Tibial artery (tissue), 4 donors: ENCODE measurements at regions not wholly inside any gene's neighbourhood (a gene's known extent, or its start where the extent isn't known, plus 50 kb on each side); places are given as distances from the start of the nearest gene placed in this dataset.
"Not testable (repeated sequence)": the region's sequence is repeated elsewhere in the genome, so short reads cannot be mapped to it uniquely, and the experiment has no call there.

ENCODE experiments used
- DNase-seq, 2 donors: peaks; one replicate each; pipeline ENCODE4 v3.0.0-alpha.2; 2019
- H3K27ac ChIP-seq, 2 donors: fragments of 200-600 bp; sonication (generic) in 1 of 2; 1 replicate in 1 of 2; 2 replicates in 1 of 2; pipeline ENCODE4 v1.5.1; 2018 to 2019; ENCODE audit warnings: mild to moderate bottlenecking in 1 of 2
- H3K27me3 ChIP-seq, 2 donors: fragments of 200-600 bp; sonication (generic) in 1 of 2; one replicate each; pipeline versions ENCODE4 v1.5.1 to v1.6.0; 2016 to 2019
- H3K36me3 ChIP-seq, 3 donors: fragments of 200-600 bp; sonication (generic) in 2 of 3; one replicate each; pipeline ENCODE4 v1.5.1; 2016 to 2019; ENCODE audit warnings: mild to moderate bottlenecking in 2 of 3
- H3K4me1 ChIP-seq, 4 donors: fragments of 200-600 bp; sonication (generic) in 2 of 4; 1 replicate in 3 of 4; 2 replicates in 1 of 4; pipeline ENCODE4 v1.5.1; 2016 to 2019
- H3K4me3 ChIP-seq, 2 donors: fragments of 200-600 bp; sonication (generic) in 1 of 2; 1 replicate in 1 of 2; 2 replicates in 1 of 2; pipeline ENCODE4 v1.5.1; 2018 to 2019; ENCODE audit warnings: mild to moderate bottlenecking in 2 of 2
- H3K9me3 ChIP-seq, 3 donors: fragments of 200-600 bp; sonication (generic) in 1 of 3; one replicate each; pipeline ENCODE4 v1.5.1; 2016 to 2019
- CTCF ChIP-seq, 2 experiments: fragments of 200-600 bp in 1 of 2; fragments of 450-650 bp in 1 of 2; IDR thresholded peaks; one replicate each; pipeline ENCODE4 v1.5.1; 2017 to 2019; ENCODE audit warnings: antibody characterized with exemption in 2 of 2, mild to moderate bottlenecking in 1 of 2, moderate library complexity in 1 of 2
- intact Hi-C: fragments of 100-400 bp; cut with DNase I; formaldehyde crosslinking; loops from one replicate; pipeline ENCODE4 v1.15.0; 2023; ENCODE audit warnings: low total_unique reads

GRCh38 chr14:48052973-48053372, 377.6 kb upstream of the MDGA2 start:
- Histone ChIP-seq H3K27me3 (no peaks in the 10 kb centered on the region), H3K4me1 (no peaks in the 10 kb centered on the region), H3K27ac (no peak overlapping the region), H3K9me3 (no peaks in the 10 kb centered on the region), H3K4me3 (no peak overlapping the region), H3K36me3 (no peaks in the 10 kb centered on the region)
- no peak for TF ChIP-seq CTCF (IDR thresholded peaks at IDR 0.05)
- no peak for DNase-seq
- intact Hi-C loops, result no loop called here

- DNase-seq, result no peak
- Histone ChIP-seq H3K27me3 (no peaks in the 10 kb centered on the region), H3K36me3 (no peaks in the 10 kb centered on the region), H3K9me3 (peaks cover 0 to 5% (median 0%) of the 10 kb centered on the region in 3 donors), H3K4me3 (no peak overlapping the region), H3K27ac (no peak overlapping the region), H3K4me1 (no peaks in the 10 kb centered on the region)
- TF ChIP-seq CTCF (IDR thresholded peaks at IDR 0.05), result no peak
- intact Hi-C loops, result no loop called here
Observed at GRCh38 chr14:48035836-48036235, 360.4 kb upstream of the MDGA2 start.

DNA sequence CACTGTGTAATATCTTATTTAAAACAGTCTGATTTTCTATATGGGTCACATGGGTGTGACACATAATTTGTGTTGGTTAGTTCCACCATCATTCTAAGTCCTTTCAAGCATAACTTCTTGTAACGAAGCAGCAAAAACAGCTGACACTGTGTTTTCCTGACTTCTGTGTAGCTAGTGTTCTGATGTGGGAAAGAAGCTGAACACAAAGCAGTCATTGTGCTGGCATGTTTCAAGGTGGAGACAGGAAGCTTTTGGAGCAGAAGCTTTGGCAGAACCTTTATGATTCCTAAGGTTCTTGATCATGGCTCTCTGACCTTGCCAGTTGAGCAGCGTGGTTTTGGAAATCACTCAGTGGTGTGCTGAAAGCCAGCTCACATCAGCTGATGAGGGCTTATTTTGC, 351.7 kb upstream of the MDGA2 start:
- DNase-seq, result no peak
- H3K9me3 ChIP-seq, result no peaks in the 10 kb centered on the region
- H3K4me3 ChIP-seq, result no peak overlapping the region
- H3K27ac ChIP-seq, result no peak overlapping the region
- intact Hi-C loops, result no loop called here
- H3K4me1 ChIP-seq, result no peaks in the 10 kb centered on the region
- TF ChIP-seq CTCF (IDR thresholded peaks at IDR 0.05), result no peak
- no peaks in the 10 kb centered on the region for H3K27me3 ChIP-seq
- H3K36me3 ChIP-seq, result no peaks in the 10 kb centered on the region

DNA sequence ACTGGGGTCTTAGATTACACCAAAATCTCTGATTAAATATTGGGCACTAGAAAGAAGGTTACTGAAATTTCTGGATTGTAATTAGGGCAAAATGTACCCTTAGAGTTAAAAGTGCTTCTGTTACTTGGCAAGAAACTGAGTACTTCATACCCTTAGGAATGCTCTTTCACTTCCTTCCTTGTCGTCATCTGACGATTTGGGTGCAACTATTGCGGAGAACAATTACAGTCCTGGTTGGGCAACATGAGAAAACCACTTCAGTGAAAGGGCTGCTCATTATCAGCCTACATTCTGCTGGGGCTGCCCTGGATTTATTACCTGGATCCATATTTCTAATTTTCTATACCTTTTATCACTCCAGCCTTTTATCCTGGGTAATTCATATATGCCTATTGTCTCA, 348.5 kb upstream of the MDGA2 start:
- no peaks in the 10 kb centered on the region for H3K27me3 ChIP-seq
- no peak for TF ChIP-seq CTCF (IDR thresholded peaks at IDR 0.05)
- no peak overlapping the region for H3K27ac ChIP-seq
- no peaks in the 10 kb centered on the region for H3K36me3 ChIP-seq
- intact Hi-C loops, result loop anchor here (5.0 kb wide), 1 partner anchor 1397 kb away; no protein-coding TSS in a partner anchor
- no peak overlapping the region for H3K4me3 ChIP-seq
- no peaks in the 10 kb centered on the region for H3K9me3 ChIP-seq
- DNase-seq, result no peak
- H3K4me1 ChIP-seq, result no peaks in the 10 kb centered on the region

DNA sequence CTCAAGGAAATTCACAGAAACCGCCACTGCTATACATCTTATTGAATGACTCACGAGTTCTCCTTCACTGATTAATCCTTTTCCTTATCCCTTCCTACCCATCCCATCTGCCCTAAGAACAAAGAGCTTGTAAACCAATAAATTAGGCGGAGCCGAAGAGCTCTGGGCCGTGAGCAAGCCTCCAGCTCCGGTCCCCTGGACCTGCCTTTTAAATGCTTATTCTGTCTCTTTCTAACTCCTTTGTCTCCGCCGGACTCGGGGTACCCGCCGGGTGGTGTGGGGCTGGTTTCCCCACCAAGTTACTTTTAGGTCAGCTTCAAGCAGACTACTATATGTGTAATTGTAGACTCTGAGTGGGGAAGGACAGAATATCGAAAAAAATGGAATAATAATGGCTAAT, 336.1 kb upstream of the MDGA2 start:
- H3K27me3 ChIP-seq, intact Hi-C loops, H3K4me1 ChIP-seq, DNase-seq, H3K27ac ChIP-seq, H3K4me3 ChIP-seq, H3K9me3 ChIP-seq, H3K36me3 ChIP-seq: not testable (repeated sequence)

DNA sequence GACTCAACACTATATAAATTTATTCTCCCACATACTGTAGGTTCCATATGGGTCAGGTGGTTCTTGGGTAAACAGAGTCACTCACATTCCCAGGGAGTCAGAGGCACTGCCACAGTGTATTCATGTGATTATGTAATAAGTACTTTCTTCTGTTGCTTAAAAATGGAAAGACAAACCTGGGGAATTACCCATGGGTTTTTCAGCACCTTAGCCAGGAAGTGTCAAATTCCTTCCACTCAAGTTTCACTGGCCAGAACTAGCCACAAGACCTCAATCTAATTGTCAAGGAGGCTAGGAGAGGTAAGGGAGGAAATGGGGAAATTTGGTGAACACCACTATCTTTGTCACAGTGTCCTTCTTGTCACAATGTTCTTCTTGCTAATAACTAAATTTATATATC, 333.2 kb upstream of the MDGA2 start:
- TF ChIP-seq CTCF (IDR thresholded peaks at IDR 0.05), result no peak
- intact Hi-C loops, result no loop called here
- H3K4me1 ChIP-seq, result no peaks in the 10 kb centered on the region
- H3K4me3 ChIP-seq, result no peak overlapping the region
- H3K27me3 ChIP-seq, result no peaks in the 10 kb centered on the region
- H3K36me3 ChIP-seq, result no peaks in the 10 kb centered on the region
- no peak overlapping the region for H3K27ac ChIP-seq
- DNase-seq, result no peak
- no peaks in the 10 kb centered on the region for H3K9me3 ChIP-seq
